ENCODE measurements at regions not wholly inside any gene's neighbourhood (a gene's known extent, or its start where the extent isn't known, plus 50 kb on each side); places are given as distances from the start of the nearest gene placed in this dataset.

DNA sequence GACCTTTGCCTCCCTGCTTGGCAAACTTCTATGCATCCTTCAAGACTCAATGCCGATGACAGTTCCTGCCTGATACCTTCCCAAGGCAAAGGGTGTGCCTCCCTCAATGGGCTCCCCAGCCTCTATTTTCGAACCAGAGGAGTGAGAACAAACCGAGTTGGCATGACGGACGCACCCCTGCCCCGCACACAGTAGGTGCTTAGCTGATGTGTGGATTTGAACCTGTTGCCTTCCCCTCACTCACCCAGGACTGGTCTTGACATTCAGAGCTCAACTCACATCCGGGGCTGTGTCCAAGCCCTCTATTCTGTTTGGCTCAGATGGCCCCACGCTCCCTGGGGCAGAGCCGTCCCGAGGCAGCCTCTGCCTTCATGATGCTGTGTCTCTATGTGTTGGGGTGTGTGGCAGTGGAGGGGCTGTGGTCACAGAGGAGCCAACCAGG lies 52.2 kb upstream of the SLC6A11 start:
- no peak for DNase-seq (ENCODE audit: low spot score)

DNA sequence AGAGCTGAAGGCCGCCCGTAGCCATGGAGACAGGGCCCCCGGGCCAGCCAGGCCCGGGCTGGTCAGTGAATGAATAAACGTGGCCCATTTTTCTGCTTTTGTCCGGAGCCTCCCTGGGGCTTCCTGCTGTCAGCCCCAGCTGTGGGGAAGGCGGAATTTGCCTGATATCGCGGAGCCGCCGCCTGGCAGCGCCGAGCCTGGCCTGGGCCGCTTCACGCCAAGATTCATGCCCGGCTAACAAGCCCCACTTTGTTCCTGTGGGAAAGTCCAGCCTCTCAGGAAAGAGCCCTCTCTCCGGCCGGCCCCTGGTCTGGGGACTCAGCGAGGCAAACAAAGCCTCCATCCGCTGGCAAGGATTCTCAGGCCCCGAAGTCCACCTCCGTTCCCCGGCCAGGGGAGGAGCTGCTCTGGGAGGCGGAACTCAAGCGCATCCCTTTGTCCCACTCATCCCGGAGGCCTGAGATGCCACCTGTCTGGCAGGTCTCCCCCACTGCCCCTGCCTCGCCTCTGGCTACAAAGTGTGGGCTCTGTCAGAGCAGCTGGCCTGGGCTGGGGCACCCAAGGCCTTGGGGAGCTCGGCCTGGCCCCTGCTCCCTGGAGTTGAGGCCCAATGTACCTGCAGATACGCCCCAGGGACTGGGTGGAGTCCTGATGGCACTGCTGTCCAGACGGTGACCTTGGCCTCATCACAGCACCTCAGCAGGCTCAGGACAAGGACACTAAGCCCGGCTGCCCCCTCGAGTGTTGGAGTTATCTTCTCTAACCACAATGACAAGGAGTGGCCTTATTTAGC lies 51.6 kb upstream of the SLC6A11 start:
- no peak for DNase-seq (ENCODE audit: low spot score)

DNA sequence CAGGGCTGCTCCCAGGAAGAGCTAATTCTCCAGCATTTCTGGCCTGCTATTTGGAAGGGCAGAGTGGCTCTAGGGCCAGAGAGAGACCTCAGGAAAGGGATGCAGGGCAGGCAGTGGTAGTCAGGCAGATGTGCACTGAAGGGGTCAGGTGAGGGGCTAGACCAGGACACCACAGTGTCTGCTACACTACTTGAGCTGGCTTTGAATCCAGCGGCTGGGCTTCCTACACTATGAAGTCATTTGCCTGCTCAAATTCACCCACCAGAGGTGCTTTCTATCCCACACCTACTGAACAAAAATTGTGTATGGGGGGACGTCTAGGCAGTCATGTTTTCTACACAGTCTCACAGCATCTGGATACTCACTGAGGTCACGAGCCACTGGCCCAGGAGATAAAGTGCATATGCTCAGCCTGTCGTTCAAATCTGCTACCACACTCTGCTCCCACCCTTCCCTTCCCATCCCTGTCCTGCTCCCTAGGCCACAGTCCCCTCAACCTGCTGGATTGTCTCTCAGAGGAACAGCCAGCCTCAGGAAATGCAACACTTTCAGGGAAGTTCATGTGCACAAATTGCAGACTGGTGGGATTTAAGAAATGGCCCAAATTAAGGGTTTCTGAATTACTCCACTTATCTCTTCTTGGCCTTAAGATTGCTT lies 49.9 kb upstream of the SLC6A11 start:
- no peak for DNase-seq (ENCODE audit: low spot score)
